ENCODE measurements at regions not wholly inside any gene's neighbourhood (a gene's known extent, or its start where the extent isn't known, plus 50 kb on each side); places are given as distances from the start of the nearest gene placed in this dataset.
A peak's percentile ranks its signal among the peaks of the same experiment; 100 is the strongest.

DNA sequence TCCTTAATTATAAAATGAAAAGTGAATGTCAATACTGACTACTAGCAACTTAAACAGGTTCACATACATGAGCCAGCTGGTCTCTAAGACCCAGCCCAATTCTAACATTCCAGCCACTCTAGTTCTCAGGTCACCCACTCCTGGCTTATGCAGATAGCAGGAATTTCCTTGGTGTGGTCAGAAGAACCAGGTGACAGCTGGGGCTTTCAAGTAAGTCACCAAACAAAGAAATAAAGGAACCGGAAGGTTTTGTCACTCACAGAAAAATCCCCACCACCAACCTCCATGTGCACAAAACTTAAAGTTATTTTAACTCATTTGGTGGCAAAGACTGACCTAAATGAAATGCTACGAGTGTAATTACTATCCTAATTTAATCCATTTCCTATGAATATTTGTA lies 129.6 kb upstream of the CDKN3 start:
- no peaks in the 10 kb centered on the region for H3F3A ChIP-seq (replicated peaks; ENCODE audit: insufficient read depth)
- H3K36me3 ChIP-seq (replicated peaks in 1 of 2; ENCODE audit: control insufficient read depth in 1 of 2, insufficient read depth in 2 of 2, low read length in 1 of 2): no peaks in the 10 kb centered on the region
- no peak overlapping the region for H3K4me2 ChIP-seq
- no peaks in the 10 kb centered on the region for H3K9me2 ChIP-seq
- no peak overlapping the region for H2AFZ ChIP-seq (ENCODE audit: low read depth)
- H3K27me3 ChIP-seq (ENCODE audit: insufficient read depth): no peaks in the 10 kb centered on the region; the same call in 1 of the 2 replicates
- ChIA-PET CTCF (no interaction called here), POLR2A (no interaction called here)
- TF ChIP-seq TAF1 (IDR thresholded peaks at IDR 0.05; ENCODE audit: borderline replicate concordance, low read depth, low read length) (no peak), FOXJ3 (CRISPR knock-in tag; IDR thresholded peaks at IDR 0.05) (no peak), MXI1 (IDR thresholded peaks at IDR 0.05; ENCODE audit: low read depth, low read length) (no peak), ELF1 (IDR thresholded peaks at IDR 0.05) (no peak), TCF12 (IDR thresholded peaks at IDR 0.05) (no peak), EP300 (IDR thresholded peaks at IDR 0.05; ENCODE audit: borderline replicate concordance in 1 of 2, low read depth in 1 of 2, low read length in 1 of 2) (no peak), CHD2 (IDR thresholded peaks at IDR 0.05; ENCODE audit: low read length, partially characterized antibody) (no peak), GABPA (IDR thresholded peaks at IDR 0.05; ENCODE audit: low read depth) (no peak), SMC3 (IDR thresholded peaks at IDR 0.05; ENCODE audit: low read depth, low read length) (no peak), RFX5 (IDR thresholded peaks at IDR 0.05; ENCODE audit: low read length) (no peak), RCOR1 (IDR thresholded peaks at IDR 0.05; ENCODE audit: low read length) (no peak)
- no peak overlapping the region for H3K4me3 ChIP-seq (ENCODE audit: low read depth in 2 of 2, low read length in 1 of 2)
- H3K9ac ChIP-seq: no peak overlapping the region
- H3K27ac ChIP-seq (ENCODE audit: low read depth in 2 of 2, low read length in 1 of 2): no peak overlapping the region
- no peaks in the 10 kb centered on the region for H3K9me3 ChIP-seq
- no peaks in the 10 kb centered on the region for H4K20me1 ChIP-seq (ENCODE audit: insufficient read depth)
- no peak for DNase-seq
- no peaks in the 10 kb centered on the region for H3K79me2 ChIP-seq (ENCODE audit: insufficient read depth)
- no peaks in the 10 kb centered on the region for H3K4me1 ChIP-seq (ENCODE audit: control insufficient read depth in 1 of 2, insufficient read depth in 2 of 2, low read depth in 1 of 2, low read length in 1 of 2)
- WGBS (ENCODE audit: low lambda C conversion rate): 54% methylated on average over 2 of the region's 2 CpGs

- ChIA-PET CTCF (interaction anchor here (0.9 to 1.0 kb wide), 2 partner anchors 62 to 72 kb away, joined by 3 to 4 read pairs; no protein-coding TSS in a partner anchor), POLR2A (no interaction called here)
- Histone ChIP-seq H3K9me2 (no peaks in the 10 kb centered on the region), H3K9ac (no peak overlapping the region), H3K4me3 (ENCODE audit: low read depth in 2 of 2, low read length in 1 of 2) (no peak overlapping the region), H3K4me2 (no peak overlapping the region), H3K4me1 (ENCODE audit: control insufficient read depth in 1 of 2, insufficient read depth in 2 of 2, low read depth in 1 of 2, low read length in 1 of 2) (peaks cover 0 to 4% of the 10 kb centered on the region in 2 experiments; a peak in 2 of 4 replicates), H2AFZ (ENCODE audit: low read depth) (no peak overlapping the region), H3K27ac (ENCODE audit: low read depth in 2 of 2, low read length in 1 of 2) (peak overlapping the region in 1 of 2 experiments; percentile 79; a peak in 2 of 4 replicates), H3F3A (replicated peaks; ENCODE audit: insufficient read depth) (no peaks in the 10 kb centered on the region), H3K79me2 (ENCODE audit: insufficient read depth) (no peaks in the 10 kb centered on the region), H3K36me3 (replicated peaks in 1 of 2; ENCODE audit: control insufficient read depth in 1 of 2, insufficient read depth in 2 of 2, low read length in 1 of 2) (no peaks in the 10 kb centered on the region), H3K9me3 (no peaks in the 10 kb centered on the region), H4K20me1 (ENCODE audit: insufficient read depth) (no peaks in the 10 kb centered on the region), H3K27me3 (ENCODE audit: insufficient read depth) (no peaks in the 10 kb centered on the region)
- TF ChIP-seq EP300 (IDR thresholded peaks at IDR 0.05; ENCODE audit: borderline replicate concordance in 1 of 2, low read depth in 1 of 2, low read length in 1 of 2) (peak in 1 of 2 experiments; percentile 74; a peak in 2 of 4 replicates), TCF12 (IDR thresholded peaks at IDR 0.05) (no peak), MEF2A (IDR thresholded peaks at IDR 0.05; ENCODE audit: borderline replicate concordance, low read depth) (no peak), NRF1 (IDR thresholded peaks at IDR 0.05; ENCODE audit: low read depth, low read length) (no peak), EZH2phosphoT487 (IDR thresholded peaks at IDR 0.05; ENCODE audit: borderline replicate concordance, low read depth) (no peak), RAD21 (IDR thresholded peaks at IDR 0.05; ENCODE audit: low read length) (peak; percentile 20; the same call in 1 of the 2 replicates), ELF1 (IDR thresholded peaks at IDR 0.05) (no peak), RCOR1 (IDR thresholded peaks at IDR 0.05; ENCODE audit: low read length) (peak; percentile 50; the same call in 1 of the 2 replicates)
- DNase-seq: peak; percentile 21
- WGBS (ENCODE audit: low lambda C conversion rate): 4% methylated on average over 5 of the region's 5 CpGs
These were observed 120.6 kb upstream of the CDKN3 start for GRCh38 chr14:54275997-54276725.

All from SK-N-SH (cell line).